Left lung (tissue), 4 donors: ENCODE measurements at regions not wholly inside any gene's neighbourhood (a gene's known extent, or its start where the extent isn't known, plus 50 kb on each side); places are given as distances from the start of the nearest gene placed in this dataset.
A peak's percentile ranks its signal among the peaks of the same experiment; 100 is the strongest.

ENCODE experiments used
- ATAC-seq: fragments of 200-7000 bp; cut with Tn5 transposase; one replicate; pipeline ENCODE4 v1.9.1; 2020; ENCODE audit warnings: moderate library complexity
- DNase-seq, 4 donors: peaks; one replicate each; pipeline ENCODE4 v3.0.0-alpha.2; 2013 to 2020
- H3K27ac ChIP-seq, 2 donors: fragments of 200-600 bp; sonication (generic) in 1 of 2; one replicate each; pipeline versions ENCODE4 v1.5.0 to v1.8.0; 2020 to 2021
- H3K27me3 ChIP-seq, 2 donors: fragments of 200-600 bp; sonication (generic) in 1 of 2; one replicate each; pipeline versions ENCODE4 v1.5.0 to v1.8.0; 2020 to 2021
- H3K36me3 ChIP-seq, 2 donors: fragments of 200-600 bp; sonication (generic) in 1 of 2; one replicate each; pipeline versions ENCODE4 v1.5.0 to v1.8.0; 2020 to 2021
- H3K4me1 ChIP-seq, 2 donors: fragments of 200-600 bp; one replicate each; pipeline ENCODE4 v1.8.0; 2021
- H3K4me3 ChIP-seq, 2 donors: fragments of 200-600 bp; sonication (generic) in 1 of 2; one replicate each; pipeline versions ENCODE4 v1.5.0 to v1.8.0; 2020 to 2021; ENCODE audit warnings: mild to moderate bottlenecking in 1 of 2
- H3K9me3 ChIP-seq, 2 donors: fragments of 200-600 bp; sonication (generic) in 1 of 2; one replicate each; pipeline versions ENCODE4 v1.5.0 to v1.8.0; 2020 to 2021
- intact Hi-C, 2 donors: fragments of 100-400 bp; cut with DNase I; formaldehyde crosslinking; loops; one replicate each; pipeline versions ENCODE4 v1.11.2 to v1.14.2; 2022
- TF ChIP-seq, protein P1 (sequence below), 2 donors: fragments of 200-600 bp; sonication (generic) in 1 of 2; IDR thresholded peaks; one replicate each; pipeline versions ENCODE4 v1.5.0 to v1.8.0; 2021; ENCODE audit warnings: antibody characterized with exemption in 2 of 2
- donor health status: DM: no; HTN: yes; CAD: no.
- donor health status: DM: no; HTN: no; CAD: no.

DNA sequence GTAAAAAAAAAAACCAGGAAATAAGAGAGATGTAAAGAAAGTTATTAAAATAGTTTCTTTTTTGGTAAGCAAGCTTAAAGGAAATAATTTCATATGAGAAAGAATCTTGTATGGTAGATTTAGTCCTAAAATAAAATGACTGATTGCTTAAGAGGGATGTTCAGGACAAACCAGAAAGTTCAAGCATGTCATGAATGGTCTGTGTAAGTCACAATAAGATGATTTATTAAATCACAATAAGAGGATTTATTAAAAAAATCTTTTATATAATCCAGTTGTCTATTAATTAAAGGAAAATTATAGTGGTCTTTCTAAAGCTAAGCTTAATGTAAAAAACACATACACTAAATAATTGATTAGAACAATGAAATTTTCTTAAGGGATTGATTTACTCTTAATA, 91.8 kb upstream of the OR13F1 start:
- DNase-seq: no peak
- ATAC-seq: no peak
- Histone ChIP-seq H3K36me3 (no peaks in the 10 kb centered on the region), H3K9me3 (peaks cover 0 to 48% of the 10 kb centered on the region in 2 donors), H3K27me3 (no peaks in the 10 kb centered on the region), H3K4me1 (no peaks in the 10 kb centered on the region), H3K4me3 (no peak overlapping the region), H3K27ac (no peak overlapping the region)
- intact Hi-C loops: no loop called here
- TF ChIP-seq, protein P1, sequence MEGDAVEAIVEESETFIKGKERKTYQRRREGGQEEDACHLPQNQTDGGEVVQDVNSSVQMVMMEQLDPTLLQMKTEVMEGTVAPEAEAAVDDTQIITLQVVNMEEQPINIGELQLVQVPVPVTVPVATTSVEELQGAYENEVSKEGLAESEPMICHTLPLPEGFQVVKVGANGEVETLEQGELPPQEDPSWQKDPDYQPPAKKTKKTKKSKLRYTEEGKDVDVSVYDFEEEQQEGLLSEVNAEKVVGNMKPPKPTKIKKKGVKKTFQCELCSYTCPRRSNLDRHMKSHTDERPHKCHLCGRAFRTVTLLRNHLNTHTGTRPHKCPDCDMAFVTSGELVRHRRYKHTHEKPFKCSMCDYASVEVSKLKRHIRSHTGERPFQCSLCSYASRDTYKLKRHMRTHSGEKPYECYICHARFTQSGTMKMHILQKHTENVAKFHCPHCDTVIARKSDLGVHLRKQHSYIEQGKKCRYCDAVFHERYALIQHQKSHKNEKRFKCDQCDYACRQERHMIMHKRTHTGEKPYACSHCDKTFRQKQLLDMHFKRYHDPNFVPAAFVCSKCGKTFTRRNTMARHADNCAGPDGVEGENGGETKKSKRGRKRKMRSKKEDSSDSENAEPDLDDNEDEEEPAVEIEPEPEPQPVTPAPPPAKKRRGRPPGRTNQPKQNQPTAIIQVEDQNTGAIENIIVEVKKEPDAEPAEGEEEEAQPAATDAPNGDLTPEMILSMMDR (IDR thresholded peaks at IDR 0.05): no peak

DNA sequence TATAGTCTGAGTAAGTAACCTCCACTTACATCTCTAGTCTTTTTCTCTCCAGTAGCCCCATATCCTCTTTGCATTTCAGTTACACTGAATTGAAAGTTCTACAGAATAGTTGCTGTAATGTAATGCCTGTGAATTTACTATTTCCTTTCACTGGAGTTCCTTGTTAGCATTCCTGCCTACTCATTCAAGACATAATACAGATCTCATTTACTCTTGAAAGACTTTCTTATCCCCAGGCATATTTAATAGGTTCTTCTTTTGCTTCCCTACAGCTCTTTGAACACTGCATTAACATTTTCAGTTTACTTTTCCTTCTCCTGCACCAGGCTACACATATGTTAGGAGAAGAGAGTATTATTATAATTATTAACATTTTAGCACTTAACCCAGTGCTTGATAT, 87.6 kb upstream of the OR13F1 start:
- no peaks in the 10 kb centered on the region for H3K27me3 ChIP-seq
- no peak for ATAC-seq
- H3K27ac ChIP-seq: no peak overlapping the region
- no peak overlapping the region for H3K4me3 ChIP-seq
- intact Hi-C loops: no loop called here
- no peaks in the 10 kb centered on the region for H3K4me1 ChIP-seq
- no peaks in the 10 kb centered on the region for H3K36me3 ChIP-seq
- TF ChIP-seq, protein P1 (IDR thresholded peaks at IDR 0.05): no peak
- H3K9me3 ChIP-seq: peaks cover 0 to 31% of the 10 kb centered on the region in 2 donors
- DNase-seq: no peak

DNA sequence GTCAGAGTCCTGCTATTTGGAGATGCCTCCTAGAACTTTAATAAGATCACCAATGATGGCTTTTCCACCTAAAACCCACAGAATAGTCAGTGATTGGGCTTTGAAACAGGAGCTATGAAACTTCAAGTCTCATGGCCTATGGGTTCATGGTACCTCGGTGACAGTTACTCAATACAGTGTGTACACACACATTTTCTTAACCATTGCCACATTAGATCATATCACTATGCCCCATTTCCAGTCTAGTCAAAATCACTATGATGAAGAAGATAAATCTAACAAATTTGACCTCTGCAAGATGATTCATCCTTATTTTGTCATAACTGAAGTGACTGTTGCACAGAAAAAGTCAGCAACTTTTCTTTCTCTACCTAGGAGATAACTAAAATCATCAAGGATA, 86.8 kb upstream of the OR13F1 start:
- DNase-seq (no peak), ATAC-seq (no peak)
- Histone ChIP-seq H3K4me3 (no peak overlapping the region), H3K36me3 (no peaks in the 10 kb centered on the region), H3K4me1 (no peaks in the 10 kb centered on the region), H3K27ac (no peak overlapping the region), H3K9me3 (peaks cover 0 to 24% of the 10 kb centered on the region in 2 donors), H3K27me3 (no peaks in the 10 kb centered on the region)
- intact Hi-C loops: no loop called here
- TF ChIP-seq, protein P1 (IDR thresholded peaks at IDR 0.05): no peak

DNA sequence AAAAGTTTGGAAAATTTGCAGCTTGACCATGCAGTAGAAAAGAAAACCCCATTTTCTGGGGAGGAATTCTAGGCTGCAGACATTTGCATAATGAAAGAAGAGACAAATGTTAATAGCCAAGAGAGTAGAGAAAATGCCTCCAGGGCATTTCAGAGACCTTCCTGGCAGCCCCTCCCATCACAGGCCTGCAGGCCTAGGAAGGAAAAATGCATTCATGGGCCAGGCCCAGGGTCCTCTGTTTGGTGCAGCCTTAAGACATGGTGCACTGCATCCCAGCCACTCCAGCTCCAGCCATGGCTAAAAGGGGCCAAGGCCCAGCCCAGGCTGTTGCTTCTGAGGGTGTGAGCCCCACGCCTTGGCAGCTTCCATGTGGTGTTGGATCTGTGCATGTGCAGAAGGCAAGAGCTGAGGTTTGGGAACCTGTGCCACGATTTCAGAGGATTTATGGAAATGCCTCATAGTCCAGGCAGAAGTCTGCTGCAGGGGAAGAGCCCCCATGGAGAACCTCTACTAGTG, 75.0 kb upstream of the OR13F1 start:
- no peak overlapping the region for H3K4me3 ChIP-seq
- TF ChIP-seq, protein P1 (IDR thresholded peaks at IDR 0.05): no peak
- peak in 1 of 4 donors; percentile 45 for DNase-seq
- peaks cover 0 to 23% of the 10 kb centered on the region in 2 donors for H3K9me3 ChIP-seq
- no peaks in the 10 kb centered on the region for H3K4me1 ChIP-seq
- no peak overlapping the region for H3K27ac ChIP-seq
- H3K36me3 ChIP-seq: no peaks in the 10 kb centered on the region
- ATAC-seq: no peak
- H3K27me3 ChIP-seq: no peaks in the 10 kb centered on the region
- intact Hi-C loops: no loop called here

DNA sequence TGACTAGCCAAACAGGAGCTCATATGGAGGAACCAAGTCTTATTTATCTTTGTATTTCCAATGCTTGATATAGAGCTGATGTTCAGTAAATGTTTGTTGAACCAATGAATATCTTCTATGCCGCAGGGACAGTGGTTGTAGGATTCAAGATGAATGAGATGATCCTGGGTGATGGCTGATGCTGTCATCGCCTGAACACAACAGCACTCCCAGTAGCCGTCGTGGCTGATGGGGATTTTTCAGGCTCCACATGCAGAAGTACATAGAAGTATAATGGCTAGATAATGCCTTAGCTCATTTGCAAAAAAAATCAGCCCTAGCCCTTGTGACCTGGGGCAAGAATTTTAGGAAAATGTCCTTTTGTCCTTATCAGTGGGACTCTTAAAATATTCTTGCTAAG, 69.0 kb upstream of the OR13F1 start:
- Histone ChIP-seq H3K4me1 (no peaks in the 10 kb centered on the region), H3K4me3 (no peak overlapping the region), H3K36me3 (no peaks in the 10 kb centered on the region), H3K9me3 (peaks cover 0 to 7% of the 10 kb centered on the region in 2 donors), H3K27me3 (no peaks in the 10 kb centered on the region), H3K27ac (no peak overlapping the region)
- intact Hi-C loops: loop anchor here in 1 of 2 donors (10.0 kb wide), 1 partner anchor 60 kb away; no protein-coding TSS in a partner anchor
- TF ChIP-seq, protein P1 (IDR thresholded peaks at IDR 0.05): no peak
- no peak for DNase-seq
- ATAC-seq: no peak
